Esophagus squamous epithelium (tissue), 5 donors: ENCODE measurements at regions not wholly inside any gene's neighbourhood (a gene's known extent, or its start where the extent isn't known, plus 50 kb on each side); places are given as distances from the start of the nearest gene placed in this dataset.
"Not testable (repeated sequence)": the region's sequence is repeated elsewhere in the genome, so short reads cannot be mapped to it uniquely, and the experiment has no call there.

ENCODE experiments used
- DNase-seq: peaks from one replicate; lab custom pipeline; 2025; lab: John Stamatoyannopoulos, UW
- H3K27ac ChIP-seq, 4 donors: fragments of 200-600 bp; sonication (generic); one replicate each; pipeline ENCODE4 v1.5.1; 2016 to 2019; ENCODE audit warnings: mild to moderate bottlenecking in 1 of 4
- H3K27me3 ChIP-seq, 4 donors: fragments of 200-600 bp; sonication (generic); 1 replicate in 3 of 4; 2 replicates in 1 of 4; pipeline versions ENCODE4 v1.5.1 to v1.6.0; 2017 to 2021; ENCODE audit warnings: antibody characterized with exemption in 1 of 4
- H3K36me3 ChIP-seq, 3 donors: fragments of 200-600 bp; sonication (generic); one replicate each; pipeline ENCODE4 v1.5.1; 2016 to 2019
- H3K4me1 ChIP-seq, 3 donors: fragments of 200-600 bp; sonication (generic); one replicate each; pipeline ENCODE4 v1.5.1; 2017 to 2019
- H3K4me3 ChIP-seq, 4 donors: fragments of 200-600 bp; sonication (generic); 1 replicate in 3 of 4; 2 replicates in 1 of 4; pipeline ENCODE4 v1.5.1; 2016 to 2019; ENCODE audit warnings: mild to moderate bottlenecking in 2 of 4, moderate library complexity in 1 of 4
- H3K9me3 ChIP-seq, 3 donors: fragments of 200-600 bp; sonication (generic); one replicate each; pipeline ENCODE4 v1.5.1; 2016 to 2019
- POLR2A ChIP-seq, 4 donors: fragments of 450-650 bp; IDR thresholded peaks; one replicate each; pipeline ENCODE4 v1.6.1; 2017; ENCODE audit warnings: antibody characterized with exemption in 4 of 4, mild to moderate bottlenecking in 4 of 4, moderate library complexity in 3 of 4
- WGBS, 2 donors: methylation state at CpG; one replicate each; pipeline ENCODE4 v1.1.5; 2018; 5-methylcytosine and 5-hydroxymethylcytosine counted together
- intact Hi-C: fragments of 100-400 bp; cut with DNase I; formaldehyde crosslinking; loops from one replicate; pipeline ENCODE4 v1.15.0; 2022
- TF ChIP-seq, protein P1 (sequence below), 6 experiments: fragments of 450-650 bp in 4 of 6; fragments of 200-600 bp in 2 of 6; sonication (generic) in 2 of 6; IDR thresholded peaks; one replicate each; pipeline ENCODE4 v1.5.1; 2016 to 2019; ENCODE audit warnings: antibody characterized with exemption in 6 of 6, mild to moderate bottlenecking in 4 of 6, moderate library complexity in 4 of 6
- donor health status: DM: yes; HTN: yes; CAD: no.

DNA sequence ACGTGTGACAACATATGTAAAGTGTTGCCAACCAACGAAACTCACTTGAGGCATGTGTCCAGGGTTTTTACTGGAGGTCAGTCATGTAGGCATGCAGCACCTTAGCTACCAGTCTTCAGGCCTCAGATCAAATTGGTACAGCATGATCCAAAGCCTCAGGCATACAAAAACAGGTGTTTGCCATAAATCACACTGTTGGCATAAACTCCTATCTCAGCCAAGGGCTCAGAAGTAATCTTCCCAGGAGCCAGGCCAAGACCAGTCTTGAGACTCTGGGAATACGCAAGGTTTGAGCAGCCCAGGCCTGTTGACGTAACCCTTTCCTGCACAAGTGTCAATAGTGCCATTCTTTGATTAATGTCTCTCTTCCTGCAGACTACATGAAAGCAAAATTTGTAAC lies 163.5 kb downstream of the PRL start:
- no peak for DNase-seq
- Histone ChIP-seq H3K36me3 (no peaks in the 10 kb centered on the region), H3K4me3 (no peak overlapping the region), H3K9me3 (no peaks in the 10 kb centered on the region), H3K4me1 (peaks cover 0 to 7% (median 0%) of the 10 kb centered on the region in 3 donors), H3K27me3 (no peaks in the 10 kb centered on the region), H3K27ac (no peak overlapping the region)
- intact Hi-C loops = no loop called here
- TF ChIP-seq POLR2A (IDR thresholded peaks at IDR 0.05) = no peak
- TF ChIP-seq, protein P1, sequence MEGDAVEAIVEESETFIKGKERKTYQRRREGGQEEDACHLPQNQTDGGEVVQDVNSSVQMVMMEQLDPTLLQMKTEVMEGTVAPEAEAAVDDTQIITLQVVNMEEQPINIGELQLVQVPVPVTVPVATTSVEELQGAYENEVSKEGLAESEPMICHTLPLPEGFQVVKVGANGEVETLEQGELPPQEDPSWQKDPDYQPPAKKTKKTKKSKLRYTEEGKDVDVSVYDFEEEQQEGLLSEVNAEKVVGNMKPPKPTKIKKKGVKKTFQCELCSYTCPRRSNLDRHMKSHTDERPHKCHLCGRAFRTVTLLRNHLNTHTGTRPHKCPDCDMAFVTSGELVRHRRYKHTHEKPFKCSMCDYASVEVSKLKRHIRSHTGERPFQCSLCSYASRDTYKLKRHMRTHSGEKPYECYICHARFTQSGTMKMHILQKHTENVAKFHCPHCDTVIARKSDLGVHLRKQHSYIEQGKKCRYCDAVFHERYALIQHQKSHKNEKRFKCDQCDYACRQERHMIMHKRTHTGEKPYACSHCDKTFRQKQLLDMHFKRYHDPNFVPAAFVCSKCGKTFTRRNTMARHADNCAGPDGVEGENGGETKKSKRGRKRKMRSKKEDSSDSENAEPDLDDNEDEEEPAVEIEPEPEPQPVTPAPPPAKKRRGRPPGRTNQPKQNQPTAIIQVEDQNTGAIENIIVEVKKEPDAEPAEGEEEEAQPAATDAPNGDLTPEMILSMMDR (IDR thresholded peaks at IDR 0.05) = no peak
- WGBS, 2 donors = 31 to 39% methylated on average over 4 of the region's 4 CpGs

DNA sequence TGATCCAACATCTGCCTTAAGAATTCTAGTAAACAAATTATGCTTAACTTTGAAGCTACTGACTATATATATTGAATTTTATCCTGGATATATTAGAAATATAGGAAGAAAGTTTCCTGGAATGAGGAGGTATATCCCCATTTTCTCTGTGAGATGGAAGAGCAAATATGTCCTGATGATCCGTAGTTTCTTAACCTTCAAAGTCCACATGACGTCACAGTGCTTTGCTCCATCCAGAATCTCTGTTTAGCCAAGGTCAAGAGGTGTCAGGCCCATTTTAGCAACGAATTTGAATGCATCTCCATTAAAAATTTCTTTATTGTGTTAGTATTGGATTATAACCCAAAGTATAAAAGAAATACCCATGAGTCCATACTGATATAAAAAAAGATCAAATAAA lies 162.5 kb downstream of the PRL start:
- H3K4me3 ChIP-seq = no peak overlapping the region
- no peaks in the 10 kb centered on the region for H3K9me3 ChIP-seq
- H3K27me3 ChIP-seq = no peaks in the 10 kb centered on the region
- WGBS, 2 donors = 71 to 75% methylated on average over 3 of the region's 3 CpGs
- H3K36me3 ChIP-seq = no peaks in the 10 kb centered on the region
- intact Hi-C loops = no loop called here
- DNase-seq = no peak
- H3K27ac ChIP-seq = no peak overlapping the region
- TF ChIP-seq POLR2A (IDR thresholded peaks at IDR 0.05) = no peak
- TF ChIP-seq, protein P1 (IDR thresholded peaks at IDR 0.05) = no peak
- peaks cover 0 to 7% (median 0%) of the 10 kb centered on the region in 3 donors for H3K4me1 ChIP-seq

DNA sequence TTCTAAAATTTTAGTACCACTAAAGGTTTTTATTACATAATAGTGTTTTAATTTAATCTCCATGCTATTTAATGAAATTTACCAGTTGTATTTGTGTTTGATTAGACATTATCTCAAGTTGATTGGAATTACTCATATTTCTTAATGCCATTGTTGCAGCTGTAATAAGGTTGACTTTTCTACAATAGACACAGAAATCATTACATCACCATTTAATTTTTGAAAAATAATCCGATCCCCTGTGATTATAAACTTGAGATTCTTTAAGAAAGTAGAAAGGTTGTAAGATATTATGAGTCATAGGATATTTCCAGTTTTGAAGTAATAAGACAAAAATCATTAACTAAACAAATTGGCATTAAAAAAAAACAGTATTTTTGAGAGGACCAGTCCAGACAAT lies 161.4 kb downstream of the PRL start:
- H3K4me1 ChIP-seq = peaks cover 0 to 7% (median 0%) of the 10 kb centered on the region in 3 donors
- intact Hi-C loops = no loop called here
- no peaks in the 10 kb centered on the region for H3K27me3 ChIP-seq
- H3K4me3 ChIP-seq = no peak overlapping the region
- 73 to 77% methylated on average over 1 of the region's 1 CpG for WGBS, 2 donors
- H3K9me3 ChIP-seq = no peaks in the 10 kb centered on the region
- no peaks in the 10 kb centered on the region for H3K36me3 ChIP-seq
- no peak overlapping the region for H3K27ac ChIP-seq
- TF ChIP-seq, protein P1 (IDR thresholded peaks at IDR 0.05) = no peak
- TF ChIP-seq POLR2A (IDR thresholded peaks at IDR 0.05) = no peak
- DNase-seq = no peak

DNA sequence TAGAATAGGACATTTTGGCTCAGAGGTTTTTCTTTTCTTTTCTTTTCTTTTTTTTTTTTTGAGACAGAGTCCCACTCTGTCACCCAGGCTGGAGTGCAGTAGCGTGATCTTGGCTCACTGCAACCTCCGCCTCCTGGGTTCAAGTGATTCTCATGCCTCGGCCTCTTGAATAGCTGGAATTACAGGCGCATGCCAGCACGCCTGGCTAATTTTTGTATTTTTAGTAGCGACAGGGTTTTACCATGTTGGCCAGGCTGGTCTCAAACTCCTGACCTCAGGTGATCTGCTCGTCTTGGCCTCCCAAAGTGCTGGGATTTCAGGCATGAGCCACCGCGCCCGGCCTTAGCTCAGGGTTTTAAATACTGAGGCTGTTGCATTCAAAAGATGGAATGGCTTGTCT lies 156.1 kb downstream of the PRL start:
- H3K4me3 ChIP-seq, H3K9me3 ChIP-seq, DNase-seq, H3K36me3 ChIP-seq, intact Hi-C loops, H3K27ac ChIP-seq, H3K27me3 ChIP-seq: not testable (repeated sequence)
- 91 to 96% methylated on average over 7 to 10 of the region's 10 CpGs for WGBS, 2 donors
- H3K4me1 ChIP-seq = peaks cover 0 to 16% (median 1%) of the 10 kb centered on the region in 3 donors

DNA sequence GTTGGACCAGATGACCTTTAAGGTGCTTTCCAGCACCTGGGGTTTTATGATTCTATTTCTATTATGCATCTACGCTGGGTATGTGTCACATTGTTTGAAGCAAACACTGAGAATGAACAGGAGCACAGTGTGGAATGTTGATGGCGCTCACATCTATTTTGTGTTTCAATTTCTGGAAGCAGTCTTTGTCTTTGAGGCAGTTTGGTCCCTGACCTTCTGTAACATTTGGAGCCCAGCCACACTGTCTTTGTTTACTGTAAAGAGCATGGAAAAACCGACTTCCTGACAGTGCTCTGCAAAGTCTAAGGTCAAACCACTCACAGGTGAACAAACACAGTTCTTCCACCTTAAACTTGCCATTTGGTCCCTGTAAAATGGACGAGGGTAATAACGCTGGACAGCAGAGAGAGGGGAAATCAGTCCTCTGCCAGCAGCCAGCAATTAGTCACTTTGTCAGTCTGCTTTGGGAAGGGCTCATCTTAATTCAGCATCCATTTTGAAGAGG lies 155.5 kb downstream of the PRL start:
- 54 to 63% methylated on average over 5 of the region's 5 CpGs for WGBS, 2 donors
- H3K36me3 ChIP-seq = no peaks in the 10 kb centered on the region
- H3K4me1 ChIP-seq = peaks cover 0 to 22% (median 3%) of the 10 kb centered on the region in 3 donors
- TF ChIP-seq POLR2A (IDR thresholded peaks at IDR 0.05) = no peak
- TF ChIP-seq, protein P1 (IDR thresholded peaks at IDR 0.05) = no peak
- H3K4me3 ChIP-seq = no peak overlapping the region
- DNase-seq = no peak
- H3K27ac ChIP-seq = no peak overlapping the region
- H3K9me3 ChIP-seq = no peaks in the 10 kb centered on the region
- H3K27me3 ChIP-seq = no peaks in the 10 kb centered on the region
- intact Hi-C loops = no loop called here

DNA sequence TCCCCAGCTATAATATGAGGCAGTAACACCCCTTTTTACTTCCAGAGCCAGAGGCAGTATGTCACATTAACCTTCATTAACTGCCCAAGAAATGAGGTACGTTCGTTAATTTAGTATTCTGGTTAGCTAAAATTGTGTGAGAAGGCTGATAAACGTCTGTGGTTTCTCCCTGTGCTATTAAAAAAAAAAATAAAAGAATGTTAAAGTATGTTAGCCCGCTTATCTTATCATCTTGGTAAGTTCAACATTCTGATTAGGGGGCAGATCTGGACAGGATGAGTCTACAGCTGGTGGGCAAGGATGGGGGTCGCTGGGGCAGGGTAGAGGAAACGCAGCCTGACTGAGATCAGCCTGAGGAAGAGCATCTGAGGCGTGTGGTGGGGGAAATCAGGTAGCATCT lies 154.0 kb downstream of the PRL start:
- H3K4me1 ChIP-seq = peaks cover 0 to 35% (median 7%) of the 10 kb centered on the region in 3 donors
- H3K36me3 ChIP-seq = no peaks in the 10 kb centered on the region
- WGBS, 2 donors = 68 to 74% methylated on average over 7 of the region's 7 CpGs
- no peak overlapping the region for H3K4me3 ChIP-seq
- peaks cover 0 to 4% (median 0%) of the 10 kb centered on the region in 4 donors for H3K27me3 ChIP-seq
- DNase-seq = no peak
- H3K9me3 ChIP-seq = no peaks in the 10 kb centered on the region
- no peak overlapping the region for H3K27ac ChIP-seq
- intact Hi-C loops = no loop called here
- no peak for TF ChIP-seq POLR2A (IDR thresholded peaks at IDR 0.05)
- TF ChIP-seq, protein P1 (IDR thresholded peaks at IDR 0.05) = no peak
